ENCODE measurements at regions not wholly inside any gene's neighbourhood (a gene's known extent, or its start where the extent isn't known, plus 50 kb on each side); places are given as distances from the start of the nearest gene placed in this dataset.

- H3K27ac ChIP-seq (ENCODE audit: low read depth, low read length), result no peak overlapping the region
- CTCF ChIA-PET, result no interaction called here
Measured at GRCh38 chr1:166471359-166471758, 304.6 kb upstream of the FAM78B start.

GRCh38 chr1:166479052-166479631 lies 312.3 kb upstream of the FAM78B start:
- Histone ChIP-seq H3K4me1 (ENCODE audit: control insufficient read depth in 1 of 2, insufficient read depth in 2 of 2, low read length in 2 of 2) (no peaks in the 10 kb centered on the region), H3K9me3 (ENCODE audit: control insufficient read depth in 1 of 2, insufficient read depth in 1 of 2, low read depth in 1 of 2, low read length in 2 of 2) (no peaks in the 10 kb centered on the region), H2AFZ (ENCODE audit: low read depth, low read length, poor library complexity, severe bottlenecking) (no peak overlapping the region), H3K4me3 (replicated peaks in 1 of 2; ENCODE audit: low read depth in 1 of 2, low read length in 2 of 2) (no peak overlapping the region), H3K9ac (ENCODE audit: low read length) (no peak overlapping the region), H3K4me2 (ENCODE audit: low read length) (no peak overlapping the region), H3K36me3 (ENCODE audit: control insufficient read depth in 1 of 2, insufficient read depth in 2 of 2, low read length in 2 of 2) (no peaks in the 10 kb centered on the region), H3K27me3 (ENCODE audit: insufficient read depth, low read length) (peaks cover 18% of the 10 kb centered on the region), H3K9me2 (ENCODE audit: insufficient read depth) (no peaks in the 10 kb centered on the region), H3K27ac (ENCODE audit: low read depth, low read length) (no peak overlapping the region), H4K20me1 (ENCODE audit: insufficient read depth) (no peaks in the 10 kb centered on the region), H3K79me2 (ENCODE audit: insufficient read depth, low read length) (no peaks in the 10 kb centered on the region)
- ChIA-PET CTCF (interaction anchor here (0.8 to 3.9 kb wide), 12 partner anchors 10 to 580 kb away, joined by 3 to 38 read pairs (median 6); no protein-coding TSS in a partner anchor), POLR2A (interaction anchor here (1.1 kb wide), 1 partner anchor 11 kb away, joined by 3 read pairs; no protein-coding TSS in a partner anchor), RAD21 (ENCODE audit: low non-redundant PET in 1 of 2, low total read pairs in 2 of 2, uncharacterized antibody in 2 of 2, unreplicated experiment in 2 of 2) (interaction anchor here in 1 of 2 experiments (1.0 kb wide), 1 partner anchor 555 kb away, joined by 3 read pairs; no protein-coding TSS in a partner anchor)
- peak; percentile 21 for DNase-seq (ENCODE audit: low read depth, low spot score)
- intact Hi-C loops (cut with micrococcal nuclease), result loop anchor here (1.0 to 5.0 kb wide), 2 partner anchors 555 to 578 kb away; no protein-coding TSS in a partner anchor
- no TSS peak for BruUV-seq (replicated peaks)
- ATAC-seq, result peak; percentile 67
- TF ChIP-seq EZH2phosphoT487 (IDR thresholded peaks at IDR 0.05; ENCODE audit: borderline replicate concordance), result no peak
- TF ChIP-seq YY1 (IDR thresholded peaks at IDR 0.05; ENCODE audit: extremely low read depth, insufficient replicate concordance, low read depth, low read length), result no peak
- peak; percentile 57 for TF ChIP-seq RAD21 (IDR thresholded peaks at IDR 0.05; ENCODE audit: low read depth)
- TF ChIP-seq JUND (IDR thresholded peaks at IDR 0.05), result no peak
- TF ChIP-seq EZH2 (IDR thresholded peaks at IDR 0.05), result no peak
- no peak for TF ChIP-seq CEBPB (IDR thresholded peaks at IDR 0.05; ENCODE audit: low read depth)
- TF ChIP-seq SP1 (IDR thresholded peaks at IDR 0.05; ENCODE audit: low read depth), result no peak
- TF ChIP-seq, protein P1, sequence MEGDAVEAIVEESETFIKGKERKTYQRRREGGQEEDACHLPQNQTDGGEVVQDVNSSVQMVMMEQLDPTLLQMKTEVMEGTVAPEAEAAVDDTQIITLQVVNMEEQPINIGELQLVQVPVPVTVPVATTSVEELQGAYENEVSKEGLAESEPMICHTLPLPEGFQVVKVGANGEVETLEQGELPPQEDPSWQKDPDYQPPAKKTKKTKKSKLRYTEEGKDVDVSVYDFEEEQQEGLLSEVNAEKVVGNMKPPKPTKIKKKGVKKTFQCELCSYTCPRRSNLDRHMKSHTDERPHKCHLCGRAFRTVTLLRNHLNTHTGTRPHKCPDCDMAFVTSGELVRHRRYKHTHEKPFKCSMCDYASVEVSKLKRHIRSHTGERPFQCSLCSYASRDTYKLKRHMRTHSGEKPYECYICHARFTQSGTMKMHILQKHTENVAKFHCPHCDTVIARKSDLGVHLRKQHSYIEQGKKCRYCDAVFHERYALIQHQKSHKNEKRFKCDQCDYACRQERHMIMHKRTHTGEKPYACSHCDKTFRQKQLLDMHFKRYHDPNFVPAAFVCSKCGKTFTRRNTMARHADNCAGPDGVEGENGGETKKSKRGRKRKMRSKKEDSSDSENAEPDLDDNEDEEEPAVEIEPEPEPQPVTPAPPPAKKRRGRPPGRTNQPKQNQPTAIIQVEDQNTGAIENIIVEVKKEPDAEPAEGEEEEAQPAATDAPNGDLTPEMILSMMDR (IDR thresholded peaks at IDR 0.05 in 2 of 3, conservative IDR thresholded peaks at IDR 0.05 in 1 of 3; ENCODE audit: borderline replicate concordance in 1 of 3, insufficient read depth in 1 of 3, low read depth in 2 of 3, low read length in 2 of 3), result peak; percentile 32 to 86 (median 56); a peak in 5 of 6 replicates
- TF ChIP-seq ZNF274 (IDR thresholded peaks at IDR 0.05; ENCODE audit: low read depth, low read length), result no peak
- TF ChIP-seq REST (IDR thresholded peaks at IDR 0.05; ENCODE audit: low read depth), result no peak
- TF ChIP-seq CBX3 (IDR thresholded peaks at IDR 0.05; ENCODE audit: low read depth), result no peak

More at GRCh38 chr1:166471359-166471758, 304.6 kb upstream of the FAM78B start:
- H3K79me2 ChIP-seq (ENCODE audit: insufficient read depth, low read length), result no peaks in the 10 kb centered on the region
- no peak for TF ChIP-seq EZH2 (IDR thresholded peaks at IDR 0.05)
- TF ChIP-seq, protein P2, sequence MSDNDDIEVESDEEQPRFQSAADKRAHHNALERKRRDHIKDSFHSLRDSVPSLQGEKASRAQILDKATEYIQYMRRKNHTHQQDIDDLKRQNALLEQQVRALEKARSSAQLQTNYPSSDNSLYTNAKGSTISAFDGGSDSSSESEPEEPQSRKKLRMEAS (IDR thresholded peaks at IDR 0.05), result no peak
- TF ChIP-seq YY1 (IDR thresholded peaks at IDR 0.05; ENCODE audit: extremely low read depth, insufficient replicate concordance, low read depth, low read length), result no peak
- TF ChIP-seq CBX3 (IDR thresholded peaks at IDR 0.05; ENCODE audit: low read depth), result no peak
- TF ChIP-seq EGR1 (IDR thresholded peaks at IDR 0.05; ENCODE audit: low read depth), result no peak
- no peak for TF ChIP-seq JUND (IDR thresholded peaks at IDR 0.05)
- no peak for TF ChIP-seq RAD21 (IDR thresholded peaks at IDR 0.05; ENCODE audit: low read depth)
- H3K9me3 ChIP-seq (ENCODE audit: control insufficient read depth in 1 of 2, insufficient read depth in 1 of 2, low read depth in 1 of 2, low read length in 2 of 2), result no peaks in the 10 kb centered on the region; a peak in 1 of 4 replicates
- no peaks in the 10 kb centered on the region for H3K36me3 ChIP-seq (ENCODE audit: control insufficient read depth in 1 of 2, insufficient read depth in 2 of 2, low read length in 2 of 2)
- RAD21 ChIA-PET (ENCODE audit: low non-redundant PET in 1 of 2, low total read pairs in 2 of 2, uncharacterized antibody in 2 of 2, unreplicated experiment in 2 of 2), result no interaction called here
- peaks cover 24% of the 10 kb centered on the region for H3K27me3 ChIP-seq (ENCODE audit: insufficient read depth, low read length)
- no peak overlapping the region for H3K4me2 ChIP-seq (ENCODE audit: low read length)
- no peaks in the 10 kb centered on the region for H3K4me1 ChIP-seq (ENCODE audit: control insufficient read depth in 1 of 2, insufficient read depth in 2 of 2, low read length in 2 of 2)
- ATAC-seq, result no peak
- H3K9ac ChIP-seq (ENCODE audit: low read length), result no peak overlapping the region
- POLR2A ChIA-PET, result no interaction called here
- no peaks in the 10 kb centered on the region for H3K9me2 ChIP-seq (ENCODE audit: insufficient read depth)
- no peak overlapping the region for H2AFZ ChIP-seq (ENCODE audit: low read depth, low read length, poor library complexity, severe bottlenecking)
- DNase-seq (ENCODE audit: low read depth, low spot score), result no peak
- no TSS peak for BruUV-seq (replicated peaks)
- intact Hi-C loops (cut with micrococcal nuclease), result no loop called here
- H3K4me3 ChIP-seq (replicated peaks in 1 of 2; ENCODE audit: low read depth in 1 of 2, low read length in 2 of 2), result no peak overlapping the region
- no peaks in the 10 kb centered on the region for H4K20me1 ChIP-seq (ENCODE audit: insufficient read depth)
